WI38 (cell line): ENCODE measurements at regions not wholly inside any gene's neighbourhood (a gene's known extent, or its start where the extent isn't known, plus 50 kb on each side); places are given as distances from the start of the nearest gene placed in this dataset.

ENCODE experiments used
- H3K4me3 ChIP-seq: 2 replicates; pipeline ENCODE4 v1.5.1; 2011; ENCODE audit warnings: low read depth, mild to moderate bottlenecking, control low read depth, low read length
- TF ChIP-seq, protein P1 (sequence below): IDR thresholded peaks from 2 replicates; pipeline ENCODE4 v1.5.1; 2012; ENCODE audit warnings: low read depth, mild to moderate bottlenecking, control low read depth, low read length

- H3K4me3 ChIP-seq: no peak overlapping the region
- TF ChIP-seq, protein P1, sequence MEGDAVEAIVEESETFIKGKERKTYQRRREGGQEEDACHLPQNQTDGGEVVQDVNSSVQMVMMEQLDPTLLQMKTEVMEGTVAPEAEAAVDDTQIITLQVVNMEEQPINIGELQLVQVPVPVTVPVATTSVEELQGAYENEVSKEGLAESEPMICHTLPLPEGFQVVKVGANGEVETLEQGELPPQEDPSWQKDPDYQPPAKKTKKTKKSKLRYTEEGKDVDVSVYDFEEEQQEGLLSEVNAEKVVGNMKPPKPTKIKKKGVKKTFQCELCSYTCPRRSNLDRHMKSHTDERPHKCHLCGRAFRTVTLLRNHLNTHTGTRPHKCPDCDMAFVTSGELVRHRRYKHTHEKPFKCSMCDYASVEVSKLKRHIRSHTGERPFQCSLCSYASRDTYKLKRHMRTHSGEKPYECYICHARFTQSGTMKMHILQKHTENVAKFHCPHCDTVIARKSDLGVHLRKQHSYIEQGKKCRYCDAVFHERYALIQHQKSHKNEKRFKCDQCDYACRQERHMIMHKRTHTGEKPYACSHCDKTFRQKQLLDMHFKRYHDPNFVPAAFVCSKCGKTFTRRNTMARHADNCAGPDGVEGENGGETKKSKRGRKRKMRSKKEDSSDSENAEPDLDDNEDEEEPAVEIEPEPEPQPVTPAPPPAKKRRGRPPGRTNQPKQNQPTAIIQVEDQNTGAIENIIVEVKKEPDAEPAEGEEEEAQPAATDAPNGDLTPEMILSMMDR: no peak
Measured at GRCh38 chr12:46506961-46507360, 134.4 kb upstream of the SLC38A2 start.

DNA sequence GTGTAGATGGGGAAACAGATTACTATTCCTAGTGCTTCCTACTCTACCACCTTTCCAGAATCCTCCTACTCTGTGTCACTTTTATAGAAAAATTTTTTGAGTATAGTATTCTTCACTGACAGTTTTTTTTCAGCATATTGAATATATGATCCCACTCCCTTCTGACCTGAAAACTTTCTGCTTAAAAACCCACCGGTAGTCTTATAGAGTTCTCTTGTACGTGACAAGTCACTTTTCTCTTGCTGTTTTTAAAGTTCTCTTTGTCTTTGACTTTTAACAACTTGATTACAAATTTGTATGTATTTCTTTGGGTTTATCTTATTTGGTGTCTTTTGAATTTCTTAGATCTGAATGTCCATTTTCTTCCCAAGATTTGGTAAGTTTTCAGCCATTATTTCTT, 133.6 kb upstream of the SLC38A2 start:
- TF ChIP-seq, protein P1: no peak
- no peak overlapping the region for H3K4me3 ChIP-seq

DNA sequence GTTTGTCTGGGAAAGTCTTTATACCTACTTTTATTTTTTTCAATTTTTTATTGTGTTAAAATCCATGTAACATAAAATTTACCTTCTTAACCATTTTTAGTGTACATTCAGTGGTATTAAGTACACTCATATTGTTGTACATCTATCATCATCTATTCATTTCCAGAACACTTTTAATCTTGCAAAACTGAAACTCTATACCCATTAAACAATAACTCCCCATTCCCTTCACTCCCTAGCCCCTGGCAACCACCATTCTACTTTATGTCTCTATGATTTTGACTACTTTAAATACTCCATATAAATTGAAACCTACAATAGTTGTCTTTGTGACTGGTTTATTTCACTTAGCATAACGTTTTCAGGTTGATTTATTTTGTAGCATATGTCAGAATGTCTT, 131.9 kb upstream of the SLC38A2 start:
- no peak overlapping the region for H3K4me3 ChIP-seq
- TF ChIP-seq, protein P1: no peak

DNA sequence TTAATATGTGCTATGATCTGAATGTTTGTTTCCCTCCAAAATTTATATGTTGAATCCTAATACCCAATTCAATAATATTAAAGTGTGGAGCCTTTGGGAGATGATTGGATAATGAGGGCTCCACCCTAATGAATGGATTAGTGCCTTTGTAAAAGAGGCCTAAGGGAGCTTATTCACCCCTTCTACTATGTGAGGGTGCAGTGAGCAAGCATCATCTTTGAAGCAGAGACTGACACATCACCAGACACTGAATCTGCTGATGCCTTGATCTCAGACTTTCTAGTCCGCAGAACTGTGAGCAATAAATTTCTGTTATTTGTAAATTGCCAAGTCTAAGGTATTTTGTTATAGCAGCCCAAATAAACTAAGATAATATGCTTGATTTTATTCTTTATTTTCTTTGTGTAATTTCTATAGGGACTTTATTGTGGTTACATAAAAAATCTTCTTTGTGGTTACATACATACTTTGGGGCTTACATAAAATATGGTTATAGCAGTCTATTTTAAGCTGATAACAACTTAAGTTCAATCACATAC, 131.1 kb upstream of the SLC38A2 start:
- TF ChIP-seq, protein P1: no peak
- H3K4me3 ChIP-seq: no peak overlapping the region

DNA sequence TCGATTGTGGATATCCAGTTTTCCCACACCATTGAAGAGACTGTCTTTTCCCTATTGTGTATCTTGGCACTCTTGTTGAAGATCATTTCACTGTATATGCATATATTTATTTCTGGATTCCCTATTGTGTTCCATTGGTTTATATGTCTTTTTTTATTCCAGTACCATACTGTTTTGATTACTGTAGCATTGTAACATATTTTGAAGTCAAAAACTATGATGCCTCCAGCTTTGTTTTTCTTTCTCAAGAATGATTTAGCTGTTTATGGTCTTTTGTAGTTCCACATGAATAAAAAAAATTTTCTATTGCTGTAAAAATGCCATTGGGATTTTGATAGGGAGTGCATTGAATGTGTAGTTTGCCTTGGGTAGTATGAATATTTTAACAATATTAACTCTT, 128.1 kb upstream of the SLC38A2 start:
- H3K4me3 ChIP-seq: no peak overlapping the region
- TF ChIP-seq, protein P1: no peak

- TF ChIP-seq, protein P1: no peak
- no peak overlapping the region for H3K4me3 ChIP-seq
Measured at GRCh38 chr12:46499901-46500300, 127.3 kb upstream of the SLC38A2 start.

GRCh38 chr12:46499226-46499625, 126.7 kb upstream of the SLC38A2 start:
- no peak overlapping the region for H3K4me3 ChIP-seq
- TF ChIP-seq, protein P1: no peak
